GM18520 (cell line): ENCODE measurements at regions not wholly inside any gene's neighbourhood (a gene's known extent, or its start where the extent isn't known, plus 50 kb on each side); places are given as distances from the start of the nearest gene placed in this dataset.
"Not testable (repeated sequence)": the region's sequence is repeated elsewhere in the genome, so short reads cannot be mapped to it uniquely, and the experiment has no call there.

ENCODE experiments used
- ATAC-seq: cut with Tn5 transposase; IDR thresholded peaks from one replicate; pipeline ENCODE4 v1.9.1; 2021; ENCODE audit not compliant: unreplicated experiment

GRCh38 chr15:88994286-88994685, 81.1 kb upstream of the MFGE8 start:
- no peak for ATAC-seq

GRCh38 chr15:88995449-88995848, 82.3 kb upstream of the MFGE8 start:
- no peak for ATAC-seq

- ATAC-seq = no peak
Measured at GRCh38 chr15:88997531-88997930, 84.4 kb upstream of the MFGE8 start.

GRCh38 chr15:88998980-88999713, 86.0 kb upstream of the MFGE8 start:
- ATAC-seq = no peak

- ATAC-seq = not testable (repeated sequence)
Measured at GRCh38 chr15:89001708-89002275, 86.5 kb upstream of the ABHD2 start.

- peak; percentile 82 for ATAC-seq
Measured at GRCh38 chr15:89002281-89002761, 85.9 kb upstream of the ABHD2 start.

- no peak for ATAC-seq
Measured at GRCh38 chr15:89002830-89003229, 85.4 kb upstream of the ABHD2 start.

GRCh38 chr15:89003865-89004725, 84.2 kb upstream of the ABHD2 start:
- no peak for ATAC-seq

- no peak for ATAC-seq
Measured at GRCh38 chr15:89004726-89005030, 83.6 kb upstream of the ABHD2 start.

- not testable (repeated sequence) for ATAC-seq
Measured at GRCh38 chr15:89007527-89007926, 80.7 kb upstream of the ABHD2 start.

GRCh38 chr15:89007989-89008388, 80.3 kb upstream of the ABHD2 start:
- no peak for ATAC-seq

- ATAC-seq = no peak
Measured at GRCh38 chr15:89009080-89009479, 79.2 kb upstream of the ABHD2 start.

GRCh38 chr15:89015412-89016097, 72.7 kb upstream of the ABHD2 start:
- no peak for ATAC-seq

- no peak for ATAC-seq
Measured at GRCh38 chr15:89016549-89017041, 71.7 kb upstream of the ABHD2 start.

GRCh38 chr15:89017370-89018066, 70.7 kb upstream of the ABHD2 start:
- ATAC-seq = no peak

GRCh38 chr15:89018207-89018606, 70.0 kb upstream of the ABHD2 start:
- no peak for ATAC-seq

GRCh38 chr15:89019436-89019835, 68.8 kb upstream of the ABHD2 start:
- no peak for ATAC-seq

- no peak for ATAC-seq
Measured at GRCh38 chr15:89021224-89021623, 67.0 kb upstream of the ABHD2 start.

GRCh38 chr15:89021886-89022285, 66.4 kb upstream of the ABHD2 start:
- not testable (repeated sequence) for ATAC-seq

GRCh38 chr15:89023311-89023961, 64.8 kb upstream of the ABHD2 start:
- ATAC-seq = no peak
